HG03342 (cell line): ENCODE measurements at regions not wholly inside any gene's neighbourhood (a gene's known extent, or its start where the extent isn't known, plus 50 kb on each side); places are given as distances from the start of the nearest gene placed in this dataset.
"Not testable (repeated sequence)": the region's sequence is repeated elsewhere in the genome, so short reads cannot be mapped to it uniquely, and the experiment has no call there.

ENCODE experiments used
- ATAC-seq: cut with Tn5 transposase; IDR thresholded peaks from one replicate; pipeline ENCODE4 v1.9.1; 2021; ENCODE audit warnings: mild to moderate bottlenecking, moderate library complexity; ENCODE audit not compliant: unreplicated experiment

DNA sequence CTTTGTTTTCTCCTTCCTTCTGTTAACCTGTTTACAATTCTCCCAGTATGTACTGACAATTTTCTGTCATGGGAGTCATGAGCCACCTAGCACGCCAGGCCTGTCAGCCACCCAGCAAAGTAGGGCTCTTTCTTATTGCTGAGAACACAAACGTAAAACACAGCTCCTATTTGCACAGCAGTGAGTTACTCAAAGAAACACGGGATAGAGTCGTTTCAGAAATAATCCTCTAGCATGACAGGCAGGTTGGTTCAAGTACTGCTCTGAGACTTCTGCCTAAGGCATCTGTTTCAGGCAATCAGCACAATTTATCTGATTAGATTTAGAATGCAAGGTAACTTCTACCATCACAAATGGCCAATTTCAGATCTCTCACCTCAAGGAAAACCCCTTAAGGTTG, 88.8 kb downstream of the CD24 start:
- ATAC-seq, result no peak

DNA sequence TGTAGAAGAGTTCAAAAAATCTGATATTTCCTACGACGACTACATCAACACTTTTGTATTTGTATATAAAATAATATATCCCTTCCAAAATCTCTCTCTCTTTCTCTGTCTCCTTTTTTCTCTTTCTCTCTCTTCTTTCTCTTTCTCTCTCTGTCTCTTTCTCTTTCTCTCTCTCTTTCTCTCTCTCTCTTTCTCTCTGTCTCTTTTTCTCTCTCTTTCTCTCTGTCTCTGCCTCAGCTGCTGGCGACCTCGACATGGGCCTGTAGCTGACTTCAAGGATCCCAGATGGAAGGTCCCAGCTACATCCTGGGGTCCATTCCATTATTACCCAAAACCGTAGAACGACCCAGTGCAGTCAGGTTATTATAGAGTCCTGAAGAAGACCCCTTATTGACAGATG, 90.0 kb downstream of the CD24 start:
- no peak for ATAC-seq

- no peak for ATAC-seq
Observed at GRCh38 chr6:106883808-106884262, 90.7 kb downstream of the CD24 start.

DNA sequence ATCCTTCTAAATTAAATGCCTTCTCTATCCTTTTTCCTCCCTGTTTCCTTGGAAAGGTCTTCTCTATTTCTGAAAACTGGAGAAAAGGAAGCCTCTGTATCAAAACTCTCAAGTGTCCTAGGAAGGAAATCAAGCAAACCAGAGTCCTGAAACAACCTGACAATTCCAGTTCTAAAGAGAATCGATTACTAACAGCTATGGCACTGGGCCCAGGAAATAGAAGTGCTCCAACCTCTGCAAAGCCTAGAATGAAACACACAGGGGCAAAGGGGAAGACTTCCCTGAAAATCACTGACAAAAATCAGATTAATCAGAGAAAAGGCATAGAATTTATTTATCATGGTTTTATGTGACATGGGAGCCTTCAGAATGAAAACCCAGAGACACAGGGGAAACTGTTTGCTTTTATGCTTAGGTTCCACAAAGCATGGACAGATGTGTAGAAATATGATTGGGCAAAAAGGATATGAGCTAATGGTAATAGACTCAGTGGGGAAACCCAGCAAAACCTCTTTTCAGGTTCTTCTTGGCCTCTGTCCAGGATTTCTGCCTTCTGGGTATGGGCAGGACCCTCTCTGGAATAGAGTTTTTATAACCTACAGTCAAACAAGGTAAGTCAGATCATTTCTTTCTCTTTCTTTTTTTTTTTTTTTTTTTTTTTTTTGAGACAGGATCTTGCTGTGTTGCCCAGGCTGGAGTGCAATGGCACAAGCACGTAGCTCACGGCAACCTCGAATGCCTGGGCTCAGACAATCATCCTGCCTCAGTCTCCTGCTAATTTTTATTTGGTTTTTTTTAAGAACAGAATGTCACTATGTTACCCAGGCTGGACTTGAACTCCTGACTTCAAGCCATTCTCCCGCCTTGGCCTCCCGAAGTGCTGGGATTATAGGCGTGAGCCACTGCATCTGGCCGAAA, 91.7 kb downstream of the CD24 start:
- no peak for ATAC-seq

- no peak for ATAC-seq
Observed at GRCh38 chr6:106882138-106882537, 92.4 kb downstream of the CD24 start.

GRCh38 chr6:106880952-106881351, 93.6 kb downstream of the CD24 start:
- ATAC-seq, result no peak

DNA sequence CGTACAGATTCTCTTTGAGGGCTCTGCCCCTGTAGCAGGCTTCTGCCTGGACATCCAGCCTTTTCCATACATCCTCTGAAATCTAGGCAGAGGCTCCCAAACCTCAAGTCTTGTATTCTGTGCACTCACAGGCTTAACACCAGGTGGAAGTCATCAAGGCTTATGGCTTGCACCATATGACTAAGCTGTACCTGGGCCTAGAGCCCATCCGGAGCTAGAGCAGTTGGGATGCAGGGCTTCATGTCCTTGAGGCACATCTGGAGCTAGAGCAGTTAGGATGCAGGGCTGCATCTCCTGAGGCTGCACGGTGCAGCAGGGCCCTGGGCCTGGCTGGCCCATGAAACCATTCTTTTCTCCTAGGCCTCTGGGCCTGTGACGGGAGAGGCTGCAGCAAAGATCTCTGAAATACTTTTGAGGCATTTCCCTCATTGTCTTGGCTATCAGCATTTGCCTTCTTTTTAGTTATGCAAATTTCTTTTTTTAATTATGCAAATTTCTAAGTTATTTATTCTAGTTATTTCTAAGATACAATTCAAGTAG, 98.7 kb downstream of the CD24 start:
- ATAC-seq, result no peak

GRCh38 chr6:106874481-106874880, 100.0 kb downstream of the CD24 start:
- ATAC-seq, result no peak

DNA sequence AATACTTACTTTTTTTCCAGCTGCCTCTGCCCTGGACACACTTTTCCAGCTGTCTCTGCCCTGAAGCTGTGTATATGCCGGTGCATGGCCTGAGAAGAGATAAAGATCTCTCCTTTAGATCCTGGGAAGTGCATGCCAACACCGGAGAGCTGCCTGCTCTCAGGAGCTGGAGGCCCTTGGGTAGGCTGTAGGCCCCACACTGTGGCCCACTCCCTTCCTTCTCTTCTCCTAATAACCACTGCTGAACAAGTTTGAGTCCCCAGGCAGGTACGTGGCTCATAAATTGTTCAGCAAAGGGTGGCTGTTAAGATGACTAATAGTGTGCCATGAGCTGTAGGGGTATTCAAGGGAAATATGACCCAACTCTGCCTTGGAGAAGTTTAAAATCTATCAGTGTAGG, 102.5 kb downstream of the CD24 start:
- ATAC-seq, result no peak

- no peak for ATAC-seq
Observed at GRCh38 chr6:106870824-106871717, 103.5 kb downstream of the CD24 start.

DNA sequence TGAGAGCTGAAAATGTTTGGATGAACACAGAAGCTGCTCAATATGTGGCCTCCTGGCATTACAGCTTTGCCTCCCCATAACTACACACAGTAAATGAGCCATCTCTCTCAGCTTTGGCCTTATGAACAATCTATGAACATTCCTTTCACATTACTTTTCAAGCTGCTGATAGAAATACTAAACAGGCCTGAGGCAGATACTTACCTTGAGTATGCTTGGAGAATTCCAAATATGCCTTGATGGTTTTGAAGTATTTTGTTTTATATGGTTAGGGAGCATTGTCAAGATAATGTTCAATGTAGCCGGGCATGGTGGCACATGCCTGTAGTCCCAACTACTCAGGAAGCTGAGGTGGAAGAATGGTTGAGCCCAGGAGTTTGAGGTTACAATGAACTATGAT, 104.5 kb downstream of the CD24 start:
- no peak for ATAC-seq

GRCh38 chr6:106869203-106869602, 105.3 kb downstream of the CD24 start:
- no peak for ATAC-seq

- ATAC-seq, result no peak
Observed at GRCh38 chr6:106866875-106867658, 107.5 kb downstream of the CD24 start.

GRCh38 chr6:106862858-106863257, 111.7 kb downstream of the CD24 start:
- no peak for ATAC-seq

- ATAC-seq, result no peak
Observed at GRCh38 chr6:106860940-106861339, 113.6 kb downstream of the CD24 start.

DNA sequence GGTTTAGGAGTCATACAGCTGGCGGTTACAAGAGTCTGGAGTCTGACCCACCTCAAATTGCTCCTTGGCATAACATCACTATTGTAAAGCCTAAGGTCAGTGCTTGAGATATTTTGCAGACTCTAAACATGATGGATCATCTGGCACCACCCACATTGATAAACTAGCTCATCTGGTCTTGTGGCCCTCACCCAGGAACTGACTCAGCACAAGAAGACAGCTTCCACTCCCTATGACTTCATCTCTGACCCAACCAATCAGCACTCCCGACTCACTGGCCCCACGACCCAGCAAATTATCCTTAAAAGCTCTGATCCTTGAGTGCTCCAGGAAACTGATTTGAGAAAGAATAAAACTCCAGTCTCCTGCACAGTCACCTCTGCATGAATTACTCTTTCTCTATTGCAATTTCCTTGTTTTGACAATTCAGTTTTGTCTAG, 115.9 kb downstream of the CD24 start:
- no peak for ATAC-seq

- ATAC-seq, result no peak
Observed at GRCh38 chr6:106857771-106858652, 116.5 kb downstream of the CD24 start.

GRCh38 chr6:106857310-106857709, 117.2 kb downstream of the CD24 start:
- ATAC-seq, result not testable (repeated sequence)

GRCh38 chr6:106856227-106856874, 118.2 kb downstream of the CD24 start:
- ATAC-seq, result no peak
